HG02678 (cell line): ENCODE measurements at regions not wholly inside any gene's neighbourhood (a gene's known extent, or its start where the extent isn't known, plus 50 kb on each side); places are given as distances from the start of the nearest gene placed in this dataset.

Experiments
- ATAC-seq: cut with Tn5 transposase; IDR thresholded peaks from one replicate; pipeline ENCODE4 v1.9.1; 2021; ENCODE audit warnings: mild to moderate bottlenecking, moderate library complexity; ENCODE audit not compliant: unreplicated experiment

DNA sequence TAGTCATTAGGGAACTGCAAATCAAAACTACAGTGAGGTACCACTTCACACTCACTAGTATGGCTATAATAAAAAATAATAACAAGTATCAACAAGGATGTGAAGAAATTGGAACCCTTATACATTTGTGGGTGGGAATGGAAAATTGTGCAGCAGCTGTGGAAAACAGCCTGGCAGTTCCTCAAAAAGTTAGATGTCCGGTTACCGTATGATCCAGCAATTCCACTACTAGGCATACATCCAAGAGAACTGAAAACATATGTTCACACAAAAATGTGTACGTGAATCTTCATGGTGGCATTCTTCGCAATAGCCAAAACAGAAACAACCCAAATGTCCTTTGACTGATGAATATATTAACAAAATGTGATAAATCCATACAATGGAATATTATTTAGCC lies 187.9 kb upstream of the LYSMD4 start:
- no peak for ATAC-seq

DNA sequence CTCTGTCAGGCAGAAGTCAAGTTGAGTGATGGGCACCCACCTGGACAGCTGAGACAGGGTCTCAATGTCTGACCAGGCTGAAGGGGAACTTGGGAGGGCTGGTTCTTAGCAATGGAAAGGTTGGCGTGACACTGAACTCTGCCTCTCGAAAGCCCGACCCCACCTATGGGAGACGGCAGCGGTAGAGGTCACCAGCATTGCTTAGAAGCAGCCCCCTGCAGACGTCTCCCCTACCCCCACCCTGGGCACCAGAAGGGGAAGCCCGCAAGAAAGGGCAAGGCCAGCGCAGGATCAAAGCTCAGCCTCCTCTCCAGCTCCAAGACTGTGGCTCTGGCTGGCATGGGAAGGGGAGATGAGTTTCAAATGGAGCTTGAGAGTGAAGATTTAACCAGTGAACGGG lies 184.8 kb upstream of the LYSMD4 start:
- no peak for ATAC-seq

DNA sequence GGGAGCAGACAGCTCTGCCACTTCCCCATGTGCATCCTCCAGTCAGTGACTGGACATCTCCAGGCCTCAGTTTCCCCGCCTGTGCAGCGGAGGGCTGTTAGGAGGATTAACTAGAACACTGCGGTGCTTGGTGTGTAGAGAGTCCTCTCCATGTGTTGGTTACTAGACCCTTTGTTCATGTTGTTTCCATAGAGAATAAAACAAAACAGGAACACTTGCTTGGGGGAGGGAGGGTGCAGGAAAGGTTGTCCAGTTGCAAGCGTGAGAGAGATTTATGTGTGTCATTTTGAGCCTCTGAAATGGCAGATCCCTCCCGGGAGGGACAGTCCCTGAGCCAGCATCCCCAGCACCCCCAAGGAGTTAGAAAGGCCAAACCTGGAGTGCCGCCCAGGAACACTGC lies 184.0 kb upstream of the LYSMD4 start:
- ATAC-seq = no peak

DNA sequence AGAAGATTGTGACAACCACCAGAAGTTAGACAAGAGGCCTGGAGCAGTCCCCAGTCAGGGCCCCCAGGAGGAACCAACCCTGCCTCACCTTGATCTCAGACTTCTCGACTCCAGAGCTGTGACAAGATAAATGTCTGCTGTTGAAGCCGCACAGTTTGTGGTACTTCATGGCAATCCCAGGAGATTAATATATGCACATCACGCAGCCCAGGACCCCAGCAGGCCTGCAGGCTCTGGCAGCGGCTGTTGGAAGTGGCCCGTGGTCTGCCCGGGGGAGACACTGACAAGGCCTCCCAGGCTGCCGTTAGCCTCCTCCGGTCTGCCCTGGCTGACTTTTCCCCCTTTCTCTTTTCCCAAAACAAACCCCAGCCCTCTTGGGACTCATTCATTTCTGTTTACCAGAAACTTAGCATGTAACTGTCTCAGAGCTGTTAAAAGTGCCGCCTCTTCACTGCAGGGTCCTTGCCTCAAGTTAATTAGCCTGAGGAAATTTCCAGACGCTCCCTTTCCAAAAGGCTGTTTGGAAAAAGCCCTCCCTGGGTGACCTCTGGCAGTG lies 183.5 kb upstream of the LYSMD4 start:
- no peak for ATAC-seq

DNA sequence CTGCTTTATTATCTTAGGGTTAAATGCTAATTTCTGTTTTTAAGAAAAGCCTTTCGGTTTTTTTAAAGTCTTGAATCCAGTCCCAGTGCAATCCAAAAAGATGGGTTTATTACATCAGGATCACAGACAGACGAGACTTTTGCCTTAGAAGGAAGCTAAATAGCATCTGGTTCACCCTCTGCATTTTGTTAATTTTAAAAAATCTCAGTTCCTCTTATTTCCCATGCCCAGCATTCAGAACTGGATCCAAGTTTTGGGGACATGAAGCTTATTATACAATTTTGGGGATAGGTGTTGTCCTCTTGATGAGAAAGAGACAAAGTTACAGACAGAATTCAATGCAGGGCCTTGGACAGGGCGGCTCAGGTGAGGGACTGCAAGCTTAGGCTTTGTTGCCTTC lies 181.5 kb upstream of the LYSMD4 start:
- no peak for ATAC-seq

DNA sequence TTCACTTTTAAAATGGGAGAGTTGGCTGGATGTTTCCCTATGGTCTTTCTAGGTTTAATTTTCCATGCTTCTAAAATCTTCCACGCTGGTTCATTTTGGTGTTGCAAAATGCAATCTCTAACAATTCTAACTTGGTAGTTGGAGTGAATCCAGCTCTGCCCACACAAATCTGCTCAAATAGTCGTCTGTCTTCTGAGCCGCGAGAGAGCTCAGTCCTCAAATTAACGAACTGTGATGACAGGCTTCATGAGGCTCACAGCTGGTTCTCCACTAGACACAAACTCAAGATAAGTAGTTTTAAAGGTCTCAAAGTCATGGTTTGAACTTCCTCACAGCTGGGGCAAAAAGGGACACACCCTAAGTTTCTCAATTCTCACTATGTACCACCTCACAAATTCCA lies 178.6 kb upstream of the LYSMD4 start:
- no peak for ATAC-seq

DNA sequence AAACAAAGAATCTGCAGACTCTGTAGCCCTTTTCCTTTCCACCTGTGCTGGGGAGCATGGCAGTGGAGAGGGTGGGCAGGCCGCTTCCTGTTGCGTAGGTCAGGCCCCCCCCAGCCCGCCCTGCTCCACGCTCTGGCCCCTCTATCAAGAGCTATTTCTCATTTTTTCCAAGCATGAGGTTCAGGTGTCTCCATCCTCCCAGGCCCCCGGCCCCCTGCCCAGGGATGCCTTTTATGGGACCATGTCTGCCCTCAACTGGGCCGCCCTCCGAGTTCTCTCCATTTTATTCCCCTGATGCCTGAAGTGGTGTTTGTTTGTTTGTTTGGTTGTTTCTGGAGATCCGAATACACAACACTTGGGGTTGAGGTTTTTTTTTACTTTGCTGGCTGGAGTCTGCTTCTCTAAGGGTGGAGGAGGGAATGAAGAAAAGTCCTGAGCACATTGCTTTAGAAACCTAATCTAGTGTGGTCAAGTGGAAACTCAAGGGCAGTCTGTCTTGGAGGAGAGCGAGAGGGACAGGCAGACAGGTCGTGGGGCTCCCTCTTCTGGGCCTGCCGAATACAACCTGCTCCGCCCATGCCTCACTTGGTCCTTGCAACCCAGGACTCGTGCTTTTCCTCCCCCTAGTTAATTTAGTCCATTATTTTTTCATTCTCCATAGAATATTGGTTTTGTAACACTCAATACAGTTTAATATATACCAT lies 176.5 kb upstream of the LYSMD4 start:
- no peak for ATAC-seq

DNA sequence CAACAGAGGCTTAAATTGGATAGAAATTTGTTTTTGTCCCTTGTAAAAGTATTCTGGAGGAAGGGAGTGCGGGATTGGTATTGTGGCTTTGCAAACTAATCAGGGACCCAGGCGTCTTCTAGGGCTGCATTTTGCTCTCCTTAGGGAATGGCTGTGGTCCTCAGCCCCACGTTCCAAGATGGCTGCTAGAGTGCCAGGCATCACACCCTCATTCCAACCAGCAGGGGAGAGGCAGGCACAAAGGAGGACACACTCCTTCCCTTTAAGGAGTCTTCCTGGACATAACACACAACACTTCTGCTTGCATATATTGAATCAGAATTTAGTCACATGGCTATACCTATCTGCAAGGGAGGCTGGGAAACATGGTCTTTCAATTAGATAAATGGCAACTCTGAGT lies 174.5 kb upstream of the LYSMD4 start:
- ATAC-seq = no peak

DNA sequence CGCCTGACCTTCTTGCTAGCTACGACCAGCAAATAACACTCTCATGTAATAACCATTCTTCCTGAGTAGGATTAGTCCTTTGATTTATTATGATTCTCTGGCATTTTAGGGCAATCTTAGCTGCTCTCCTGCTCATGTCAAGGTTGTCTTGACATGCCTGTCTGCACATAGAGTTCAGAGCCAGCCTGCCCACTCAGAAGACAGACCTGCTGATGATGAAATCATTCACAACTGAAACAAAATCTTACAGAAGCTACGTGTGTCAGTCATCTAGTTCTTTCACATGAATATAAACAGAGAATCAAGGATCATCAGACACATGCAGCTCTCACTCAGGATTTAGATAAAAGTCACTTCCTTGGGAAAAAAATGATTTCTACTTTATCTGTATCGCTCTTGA lies 173.6 kb upstream of the LYSMD4 start:
- ATAC-seq = no peak

DNA sequence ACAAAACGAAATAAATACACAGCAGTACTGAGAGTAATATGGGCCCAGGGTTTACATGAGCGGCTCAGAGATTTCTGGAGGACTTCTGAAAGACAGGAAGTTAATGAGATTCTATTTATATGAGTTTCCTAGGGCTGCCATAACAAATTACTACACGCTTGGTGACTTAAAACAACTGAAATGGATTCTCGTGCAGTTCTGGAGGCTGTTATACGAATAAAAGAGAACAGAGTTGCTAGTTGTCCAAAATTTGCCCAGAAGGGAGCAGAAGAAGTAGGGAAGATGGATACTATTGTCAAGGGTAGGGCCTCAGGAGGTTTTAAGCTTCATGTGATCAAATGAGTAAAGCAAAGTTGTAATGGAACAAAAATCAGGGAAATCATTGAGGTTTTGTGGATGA lies 173.1 kb upstream of the LYSMD4 start:
- ATAC-seq = no peak

DNA sequence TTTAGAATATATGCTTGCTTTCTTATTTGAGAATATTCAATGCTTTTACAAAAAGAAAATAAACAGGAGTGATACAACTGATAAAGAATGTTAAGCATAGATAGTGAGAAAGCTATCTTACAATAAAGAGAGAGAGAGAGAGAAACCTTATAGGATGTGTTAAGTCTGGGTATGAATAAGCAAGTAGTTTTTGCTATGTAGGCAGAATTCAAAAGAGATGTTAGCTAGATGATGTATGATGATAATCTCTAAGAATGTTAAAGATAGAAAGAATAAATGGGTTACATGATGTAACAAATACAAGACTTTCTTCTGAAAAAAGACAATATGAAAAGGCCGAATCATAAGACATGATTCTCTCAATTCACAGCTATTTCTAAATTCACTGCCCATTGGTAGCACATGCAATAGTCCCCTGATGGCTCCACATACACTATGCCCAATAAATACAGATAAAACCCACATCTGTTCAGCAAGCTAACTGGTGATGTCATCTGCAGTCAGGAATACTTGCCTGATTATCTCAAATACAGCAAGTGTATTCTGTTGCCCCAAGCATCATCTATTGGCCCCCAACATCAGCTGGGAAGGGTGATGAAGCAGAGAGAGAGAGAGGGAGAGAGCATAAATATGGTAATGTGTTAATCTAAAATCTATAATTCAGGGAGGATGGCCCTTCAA lies 169.2 kb upstream of the LYSMD4 start:
- ATAC-seq = no peak

DNA sequence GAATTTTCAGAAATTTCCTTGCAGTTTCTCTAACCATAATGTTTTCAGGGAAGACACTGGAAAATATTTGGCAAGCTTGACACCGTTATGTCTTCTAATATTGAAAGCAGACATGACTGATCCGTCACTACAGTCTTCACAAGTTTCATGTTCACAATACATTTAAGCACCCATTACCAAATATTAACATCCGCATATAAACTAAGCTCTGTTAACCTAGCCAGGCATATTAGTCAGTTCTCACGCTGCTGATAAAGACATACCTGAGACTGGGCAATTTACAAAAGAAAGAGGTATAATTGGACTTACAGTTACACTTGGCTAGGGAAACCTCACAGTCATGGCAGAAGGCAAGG lies 162.7 kb upstream of the LYSMD4 start:
- no peak for ATAC-seq

DNA sequence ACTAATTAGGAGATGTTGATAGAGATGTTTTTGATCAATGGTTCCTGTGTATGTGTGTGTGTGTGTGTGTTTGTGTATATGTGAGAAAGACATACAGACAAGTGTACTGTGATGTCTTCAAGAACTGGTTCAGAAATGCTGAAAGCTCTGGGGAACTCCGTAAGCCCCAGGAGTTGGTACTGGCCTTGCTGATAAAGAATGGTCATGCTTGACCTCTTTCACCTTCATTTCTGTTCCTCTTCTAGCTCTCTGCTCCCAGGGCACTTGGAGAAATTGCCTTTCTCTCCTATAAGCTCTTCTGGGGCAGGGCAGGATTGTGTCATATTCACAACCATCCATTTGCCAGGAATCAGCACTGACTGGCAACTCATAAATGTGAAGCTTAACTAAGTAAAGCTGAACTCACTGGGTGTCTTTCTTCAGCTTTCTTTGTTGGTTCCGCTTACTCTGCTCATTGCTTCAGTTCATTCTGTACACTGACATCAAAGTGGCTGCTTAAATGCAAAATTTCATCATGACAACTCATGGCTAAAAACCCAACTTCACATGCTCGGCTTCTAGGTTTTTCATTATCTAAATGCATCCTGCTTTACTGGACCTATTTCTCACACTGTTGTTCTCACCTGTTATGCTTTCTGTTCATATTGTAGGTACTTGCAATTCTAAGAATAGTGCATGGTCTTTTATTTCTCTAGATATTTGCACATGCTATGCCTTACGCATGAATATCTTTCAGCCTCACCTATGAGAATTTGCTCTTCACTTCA lies 162.1 kb upstream of the LYSMD4 start:
- ATAC-seq = peak; percentile 63

DNA sequence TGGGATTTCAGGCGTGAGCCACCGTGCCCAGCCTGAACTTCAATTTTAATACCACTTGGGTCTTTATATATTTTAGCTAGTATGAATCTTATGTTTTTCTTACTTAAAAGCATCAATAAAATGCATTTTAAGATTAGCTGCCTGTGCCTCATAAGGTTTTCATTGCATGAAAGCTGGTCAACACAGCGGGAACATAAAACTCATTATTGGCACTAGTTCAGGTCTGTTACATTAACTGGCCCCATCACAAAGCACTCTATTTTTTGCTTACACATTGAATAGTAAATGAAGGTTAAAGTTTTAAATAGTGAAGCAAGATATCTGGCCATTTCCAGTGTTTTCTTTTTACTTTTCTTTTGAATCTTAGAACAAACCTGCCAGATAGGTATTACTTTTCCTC lies 145.6 kb upstream of the LYSMD4 start:
- ATAC-seq = no peak

DNA sequence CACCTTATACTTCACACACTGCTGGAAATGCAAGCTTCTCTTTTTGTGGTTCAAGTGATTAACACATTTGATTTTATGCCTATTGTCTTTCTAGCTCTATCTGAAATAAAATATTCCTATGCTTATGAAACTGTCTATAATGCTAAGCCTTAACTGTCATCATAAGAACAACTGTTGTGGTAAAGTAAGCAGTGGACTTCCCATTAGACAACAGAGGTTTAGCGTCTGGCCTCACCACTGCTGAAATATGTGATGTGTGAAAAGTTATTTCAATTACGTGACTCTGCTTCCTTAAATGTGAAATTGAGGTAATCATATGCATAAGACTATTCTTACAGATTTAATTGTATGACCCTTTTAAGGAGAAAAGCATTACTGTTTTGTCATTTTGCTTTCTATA lies 140.2 kb upstream of the LYSMD4 start:
- no peak for ATAC-seq

DNA sequence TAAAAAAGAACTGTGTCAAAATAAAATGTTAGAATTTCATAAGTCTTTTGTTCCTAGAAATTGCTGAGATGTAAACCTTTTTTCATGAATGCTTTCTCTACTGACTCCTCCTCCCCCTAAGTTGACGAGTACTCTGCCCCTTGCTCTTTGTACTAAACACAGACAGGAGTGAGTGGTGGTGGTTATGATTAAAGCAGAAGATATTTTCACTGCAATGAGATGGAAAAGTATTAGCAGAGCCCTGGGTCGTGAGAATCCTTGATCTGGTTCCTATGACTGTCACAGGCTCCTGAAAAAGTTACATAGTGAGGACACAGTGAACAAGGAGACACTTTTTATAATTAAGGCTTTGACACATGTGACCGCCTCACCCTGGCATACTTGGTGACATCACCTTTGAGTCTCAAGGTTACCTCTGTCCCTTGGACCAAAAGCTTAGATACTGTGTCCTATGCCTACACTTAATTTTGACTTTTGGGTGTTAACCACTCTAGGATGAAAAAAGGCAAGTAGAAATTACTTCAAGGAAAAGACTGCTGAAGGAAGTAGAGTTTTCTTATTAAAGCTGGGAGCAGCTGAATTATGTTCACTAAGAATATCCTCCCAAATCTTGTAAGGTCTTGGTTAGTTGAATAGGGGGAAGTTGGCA lies 130.4 kb upstream of the LYSMD4 start:
- ATAC-seq = no peak

DNA sequence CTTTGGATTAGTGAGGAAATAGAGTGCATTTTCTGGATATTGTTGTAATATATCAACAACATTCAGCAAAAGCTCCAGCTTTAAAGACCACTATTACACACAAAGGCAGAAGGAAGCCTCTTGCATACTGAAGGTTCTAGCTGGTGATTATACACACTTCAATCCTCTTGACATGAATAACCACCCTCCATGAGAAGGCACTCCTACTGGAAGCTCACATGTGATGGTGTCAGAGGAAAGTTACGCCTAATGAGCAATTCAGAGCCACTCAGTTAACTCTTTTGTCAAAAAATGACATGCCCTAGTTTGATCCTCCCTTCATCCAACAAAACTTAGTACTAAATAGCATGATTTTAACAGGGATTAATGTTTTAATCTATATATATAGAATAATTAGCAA lies 124.6 kb upstream of the LYSMD4 start:
- ATAC-seq = no peak

DNA sequence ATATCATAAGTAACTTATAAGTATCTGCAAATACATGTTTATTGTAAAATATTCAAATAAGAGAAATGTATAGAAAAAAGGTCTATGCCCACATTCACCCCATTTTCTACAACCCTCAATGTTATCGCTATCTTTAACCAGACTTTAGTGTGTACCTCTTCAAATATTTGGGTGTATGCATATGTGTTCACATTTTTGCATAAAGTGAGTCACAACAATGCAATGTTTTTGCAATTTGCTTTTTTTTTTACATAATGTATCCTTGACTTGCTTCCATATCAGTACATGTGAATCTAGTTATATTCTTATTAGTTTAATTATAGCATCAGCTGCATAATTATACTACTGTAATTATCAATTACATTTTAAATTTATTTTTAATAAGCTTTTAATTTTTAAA lies 117.3 kb upstream of the LYSMD4 start:
- ATAC-seq = no peak

DNA sequence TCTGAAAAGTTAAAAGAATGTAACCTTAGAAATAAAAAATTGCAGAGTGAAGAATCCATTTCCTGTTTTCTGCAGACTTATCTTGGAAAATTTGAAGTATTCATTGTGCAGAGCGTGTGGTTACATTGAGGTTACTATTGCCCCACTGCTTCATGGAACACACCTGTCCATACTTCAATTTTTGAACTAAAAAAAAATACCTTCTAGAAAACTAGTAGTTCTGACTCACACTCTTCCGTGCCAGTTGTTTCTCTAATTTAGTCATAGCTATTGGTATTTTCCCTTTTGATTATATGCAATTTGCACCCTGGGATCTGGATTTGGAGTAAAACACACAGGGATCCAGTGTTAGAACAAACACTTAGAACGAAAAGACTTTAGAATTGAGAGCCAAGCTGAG lies 111.8 kb upstream of the LYSMD4 start:
- peak; percentile 48 for ATAC-seq

DNA sequence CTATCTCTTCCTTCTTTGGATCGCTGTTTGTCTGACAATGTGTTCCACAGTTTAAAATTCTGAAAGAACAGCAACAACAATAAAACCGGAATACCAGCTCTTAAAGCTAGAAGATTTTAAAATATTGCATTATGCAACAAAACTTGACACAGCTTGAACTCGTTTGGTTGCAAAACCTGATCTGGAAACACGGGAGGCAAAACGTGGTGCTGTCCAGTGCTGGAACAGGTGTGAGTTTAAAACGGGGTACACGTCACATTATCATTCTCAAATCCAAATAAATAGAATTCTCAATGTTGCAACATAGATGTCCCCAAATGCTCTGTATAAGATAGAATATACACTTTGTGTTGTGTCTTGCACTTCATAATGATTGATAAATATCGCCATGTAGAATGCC lies 110.9 kb upstream of the LYSMD4 start:
- ATAC-seq = no peak

DNA sequence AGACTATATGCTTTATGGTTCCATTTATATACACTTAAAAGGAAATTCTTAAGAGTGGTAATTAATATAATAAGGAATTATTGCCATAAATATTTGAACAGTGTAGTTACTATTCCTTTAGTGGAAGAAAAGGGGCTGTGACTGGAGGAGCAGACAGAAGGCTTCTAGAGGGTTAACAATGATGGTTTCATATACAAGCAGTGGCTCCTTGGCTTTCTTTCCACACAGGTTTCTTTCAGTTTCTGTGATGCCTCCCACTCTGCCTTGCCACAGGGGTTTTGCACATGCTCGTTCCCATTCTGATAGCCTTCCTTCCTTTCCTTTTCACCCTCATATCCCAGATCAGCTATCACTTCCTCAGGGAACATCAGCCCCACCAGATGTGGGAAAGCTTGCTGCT lies 108.8 kb upstream of the LYSMD4 start:
- peak; percentile 45 for ATAC-seq
